Erythroblast (primary cell): ENCODE measurements at regions not wholly inside any gene's neighbourhood (a gene's known extent, or its start where the extent isn't known, plus 50 kb on each side); places are given as distances from the start of the nearest gene placed in this dataset.
"Not testable (repeated sequence)": the region's sequence is repeated elsewhere in the genome, so short reads cannot be mapped to it uniquely, and the experiment has no call there.

Experiments used
- DNase-seq, 2 experiments: peaks; one replicate each; lab custom pipeline; 2025; lab: John Stamatoyannopoulos, UW
- GATA1 ChIP-seq: IDR thresholded peaks from 2 replicates; pipeline ENCODE4 v1.6.1; 2011; ENCODE audit warnings: low read depth, mild to moderate bottlenecking, control low read depth, low read length, moderate library complexity
- POLR2A ChIP-seq: IDR thresholded peaks from 2 replicates; pipeline ENCODE4 v1.6.1; 2011; ENCODE audit warnings: mild to moderate bottlenecking, low read length

DNA sequence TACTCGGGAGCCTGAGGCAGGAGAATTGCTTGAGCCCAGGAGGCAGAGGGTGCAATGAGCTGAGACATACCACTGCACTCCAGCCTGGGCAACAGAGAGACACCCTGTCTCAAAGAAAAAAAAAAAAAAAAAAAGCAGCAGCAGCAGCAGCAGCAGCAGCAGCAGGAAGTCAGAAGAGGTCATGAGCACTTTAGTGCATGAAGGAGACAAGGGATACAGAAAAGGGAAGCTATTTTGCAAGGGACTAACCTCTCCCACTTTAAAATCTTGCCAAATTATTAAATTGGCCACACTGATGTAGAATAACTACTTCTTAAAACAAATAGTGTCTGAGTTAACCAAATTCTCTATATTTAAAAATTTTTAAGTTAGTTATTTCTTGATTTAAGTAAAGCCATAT, 113.4 kb upstream of the PDE1A start:
- no peak for DNase-seq
- TF ChIP-seq POLR2A: no peak
- no peak for TF ChIP-seq GATA1

GRCh38 chr2:182541268-182541667, 114.4 kb upstream of the PDE1A start:
- DNase-seq: no peak
- no peak for TF ChIP-seq POLR2A
- no peak for TF ChIP-seq GATA1

DNA sequence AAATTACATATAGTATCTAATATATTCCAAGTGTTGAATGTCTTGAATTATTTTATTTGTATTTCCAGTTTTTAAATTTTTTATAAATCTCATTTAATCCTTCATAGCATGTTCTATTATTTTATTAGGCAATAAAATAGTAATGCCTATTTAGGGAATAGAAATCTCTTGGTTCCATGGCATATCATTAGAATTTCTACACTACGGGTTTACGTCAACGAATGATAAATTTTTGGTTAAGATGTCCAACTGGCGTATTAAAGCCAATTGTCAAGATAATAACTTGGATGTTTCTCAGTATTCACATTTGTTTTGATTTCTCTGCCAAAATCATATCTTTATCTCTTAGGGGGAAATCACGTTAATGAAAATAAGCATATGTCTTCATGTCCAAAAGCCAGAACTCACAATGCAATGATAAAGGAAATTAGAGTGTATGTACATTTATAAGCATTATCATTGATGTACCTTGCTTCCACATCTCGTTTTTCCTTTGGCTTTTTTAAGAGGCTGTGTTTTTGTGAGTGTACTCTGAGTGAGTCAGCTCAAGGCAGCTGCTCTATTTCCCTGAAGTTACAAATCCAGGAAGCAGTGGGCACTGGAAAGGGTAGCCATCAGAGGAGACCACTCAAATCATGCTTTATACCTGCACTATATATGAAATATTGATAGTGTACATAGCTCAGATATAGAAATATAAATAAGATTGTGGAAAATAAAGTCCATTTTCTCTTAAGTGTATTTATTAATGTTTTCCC, 115.8 kb upstream of the PDE1A start:
- no peak for DNase-seq
- no peak for TF ChIP-seq POLR2A
- no peak for TF ChIP-seq GATA1

GRCh38 chr2:182543741-182544525, 117.1 kb upstream of the PDE1A start:
- TF ChIP-seq POLR2A (no peak), GATA1 (no peak)
- DNase-seq: no peak

- DNase-seq: no peak
- TF ChIP-seq GATA1 (no peak), POLR2A (no peak)
Measured at GRCh38 chr2:182545420-182546167, 118.8 kb upstream of the PDE1A start.

- DNase-seq: no peak
- TF ChIP-seq GATA1 (no peak), POLR2A (no peak)
Measured at GRCh38 chr2:182548031-182548950, 121.5 kb upstream of the PDE1A start.

DNA sequence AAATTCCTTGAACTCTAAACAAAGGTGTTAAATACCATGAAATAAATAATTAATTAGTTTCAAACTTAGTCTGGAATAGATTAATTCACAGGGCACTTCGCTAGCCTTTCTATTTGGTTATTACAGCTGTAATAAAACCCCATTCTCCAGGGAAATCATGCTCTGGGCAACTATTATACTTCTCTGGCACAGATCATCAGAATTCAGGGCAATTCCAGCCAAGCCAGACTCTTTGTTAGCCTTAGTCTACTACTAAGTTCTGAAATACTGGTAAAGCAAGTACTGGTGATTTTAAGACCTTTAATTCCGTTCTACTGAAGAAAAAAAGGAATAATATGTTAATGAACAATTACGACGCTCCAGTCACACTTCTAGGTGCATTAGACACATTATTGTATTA, 123.4 kb upstream of the PDE1A start:
- no peak for TF ChIP-seq POLR2A
- no peak for TF ChIP-seq GATA1
- no peak for DNase-seq

- DNase-seq: not testable (repeated sequence)
Measured at GRCh38 chr2:182552232-182552631, 125.4 kb upstream of the PDE1A start.

GRCh38 chr2:182552785-182553184, 125.9 kb upstream of the PDE1A start:
- not testable (repeated sequence) for DNase-seq

GRCh38 chr2:182553483-182553882, 126.6 kb upstream of the PDE1A start:
- no peak for DNase-seq
- TF ChIP-seq GATA1: no peak
- TF ChIP-seq POLR2A: no peak

DNA sequence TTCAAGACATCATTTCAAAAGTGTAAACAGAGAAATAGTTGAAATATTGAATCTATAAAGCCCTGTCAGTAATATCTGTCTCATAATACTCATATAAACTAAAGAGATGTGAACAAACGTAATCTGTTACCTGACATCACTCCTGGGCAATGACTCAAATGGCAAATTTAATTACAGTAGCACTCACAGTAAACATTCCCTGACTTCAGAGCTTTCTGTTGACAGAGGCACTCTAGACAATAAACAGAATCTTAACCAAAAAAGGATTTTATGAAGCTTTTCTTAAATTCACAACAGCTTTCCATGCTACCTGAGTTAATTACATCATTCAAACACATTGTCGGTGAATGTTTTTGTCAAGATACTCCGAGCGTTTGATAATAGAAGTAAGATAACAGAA, 128.1 kb upstream of the PDE1A start:
- DNase-seq: no peak
- TF ChIP-seq POLR2A (no peak), GATA1 (no peak)

GRCh38 chr2:182558564-182558963, 131.7 kb upstream of the PDE1A start:
- TF ChIP-seq GATA1 (no peak), POLR2A (no peak)
- DNase-seq: no peak

GRCh38 chr2:182559623-182560022, 132.8 kb upstream of the PDE1A start:
- DNase-seq: no peak
- TF ChIP-seq GATA1: no peak
- TF ChIP-seq POLR2A: no peak

DNA sequence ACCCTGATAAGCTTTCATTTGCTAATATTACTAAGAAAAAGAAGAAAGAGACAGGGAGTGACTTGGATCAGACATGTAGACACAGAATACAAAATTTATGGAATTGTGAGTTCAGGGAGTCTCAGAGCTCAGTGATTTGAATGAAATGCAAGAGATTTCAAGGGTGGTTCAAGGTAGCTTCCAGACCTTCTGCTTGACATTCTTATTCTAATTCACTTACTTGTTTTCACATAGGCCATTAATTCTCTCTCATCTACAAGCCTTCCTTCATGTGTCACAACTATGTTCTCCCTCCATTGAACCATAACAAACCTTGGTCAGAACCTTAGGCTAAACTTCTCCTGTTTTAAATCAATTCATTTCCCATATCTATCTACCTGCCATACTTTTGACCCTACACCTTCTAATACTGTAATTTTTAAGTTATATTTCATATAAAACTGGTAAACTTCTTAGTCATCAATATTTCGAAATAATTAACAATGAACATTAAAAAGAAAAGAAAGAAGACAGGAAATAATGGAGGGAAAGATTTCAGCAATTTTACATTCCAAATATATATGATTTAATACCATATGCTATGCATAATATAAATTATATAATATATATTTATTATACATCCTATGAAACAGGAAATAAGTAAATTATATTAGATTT, 139.2 kb upstream of the PDE1A start:
- TF ChIP-seq GATA1: no peak
- no peak for TF ChIP-seq POLR2A
- no peak for DNase-seq
